ENCODE measurements at regions not wholly inside any gene's neighbourhood (a gene's known extent, or its start where the extent isn't known, plus 50 kb on each side); places are given as distances from the start of the nearest gene placed in this dataset.

GRCh38 chr10:88059190-88059589 is 195.8 kb downstream of the PTEN start:
- POLR2A ChIA-PET: no interaction called here
- no peaks in the 10 kb centered on the region for H3K9me3 ChIP-seq
- no peaks in the 10 kb centered on the region for H3K36me3 ChIP-seq (ENCODE audit: control insufficient read depth, insufficient read depth, low read length)
- no peaks in the 10 kb centered on the region for H3K4me1 Mint-ChIP-seq (ENCODE audit: low read depth, unreplicated experiment)
- CTCF ChIA-PET: no interaction called here
- H3K27me3 Mint-ChIP-seq (ENCODE audit: insufficient read depth, unreplicated experiment): no peaks in the 10 kb centered on the region
- no peak for TF ChIP-seq CTCF (IDR thresholded peaks at IDR 0.05; ENCODE audit: insufficient read depth in 1 of 2, low read depth in 1 of 2, low read length in 1 of 2, severe bottlenecking in 1 of 2, unreplicated experiment in 1 of 2)
- intact Hi-C loops (cut with micrococcal nuclease; ENCODE audit: unreplicated experiment): no loop called here
- no peaks in the 10 kb centered on the region for H3K27me3 ChIP-seq (replicated peaks; ENCODE audit: control insufficient read depth, insufficient read depth, low read length)
- H3K4me3 ChIP-seq (ENCODE audit: low read depth, low read length): no peak overlapping the region
- no peak overlapping the region for H3K27ac Mint-ChIP-seq (ENCODE audit: unreplicated experiment)
- BruUV-seq (replicated peaks): no TSS peak
- no peak for DNase-seq
- no peak overlapping the region for H3K4me3 Mint-ChIP-seq (ENCODE audit: unreplicated experiment)
- peaks cover 13% of the 10 kb centered on the region for H3K4me1 ChIP-seq
- no peaks in the 10 kb centered on the region for H3K36me3 Mint-ChIP-seq (ENCODE audit: insufficient read depth, unreplicated experiment)
- no peaks in the 10 kb centered on the region for H3K9me3 Mint-ChIP-seq (ENCODE audit: unreplicated experiment)

GRCh38 chr10:88060762-88061161 is 197.3 kb downstream of the PTEN start:
- Mint-ChIP-seq H3K27ac (ENCODE audit: unreplicated experiment) (no peak overlapping the region), H3K9me3 (ENCODE audit: unreplicated experiment) (no peaks in the 10 kb centered on the region), H3K4me3 (ENCODE audit: unreplicated experiment) (no peak overlapping the region), H3K4me1 (ENCODE audit: low read depth, unreplicated experiment) (no peaks in the 10 kb centered on the region), H3K36me3 (ENCODE audit: insufficient read depth, unreplicated experiment) (no peaks in the 10 kb centered on the region), H3K27me3 (ENCODE audit: insufficient read depth, unreplicated experiment) (no peaks in the 10 kb centered on the region)
- POLR2A ChIA-PET: no interaction called here
- TF ChIP-seq CTCF (IDR thresholded peaks at IDR 0.05; ENCODE audit: insufficient read depth in 1 of 2, low read depth in 1 of 2, low read length in 1 of 2, severe bottlenecking in 1 of 2, unreplicated experiment in 1 of 2): no peak
- Histone ChIP-seq H3K4me3 (ENCODE audit: low read depth, low read length) (no peak overlapping the region), H3K27me3 (replicated peaks; ENCODE audit: control insufficient read depth, insufficient read depth, low read length) (no peaks in the 10 kb centered on the region), H3K36me3 (ENCODE audit: control insufficient read depth, insufficient read depth, low read length) (no peaks in the 10 kb centered on the region), H3K4me1 (peaks cover 13% of the 10 kb centered on the region), H3K9me3 (no peaks in the 10 kb centered on the region)
- CTCF ChIA-PET: no interaction called here
- no TSS peak for BruUV-seq (replicated peaks)
- intact Hi-C loops (cut with micrococcal nuclease; ENCODE audit: unreplicated experiment): no loop called here
- DNase-seq: no peak

- Histone ChIP-seq H3K4me3 (ENCODE audit: low read depth, low read length) (no peak overlapping the region), H3K4me1 (peaks cover 13% of the 10 kb centered on the region), H3K9me3 (no peaks in the 10 kb centered on the region), H3K27me3 (replicated peaks; ENCODE audit: control insufficient read depth, insufficient read depth, low read length) (no peaks in the 10 kb centered on the region), H3K36me3 (ENCODE audit: control insufficient read depth, insufficient read depth, low read length) (no peaks in the 10 kb centered on the region)
- CTCF ChIA-PET: no interaction called here
- intact Hi-C loops (cut with micrococcal nuclease; ENCODE audit: unreplicated experiment): no loop called here
- Mint-ChIP-seq H3K9me3 (ENCODE audit: unreplicated experiment) (no peaks in the 10 kb centered on the region), H3K36me3 (ENCODE audit: insufficient read depth, unreplicated experiment) (no peaks in the 10 kb centered on the region), H3K27ac (ENCODE audit: unreplicated experiment) (no peak overlapping the region), H3K4me3 (ENCODE audit: unreplicated experiment) (no peak overlapping the region), H3K27me3 (ENCODE audit: insufficient read depth, unreplicated experiment) (no peaks in the 10 kb centered on the region), H3K4me1 (ENCODE audit: low read depth, unreplicated experiment) (no peaks in the 10 kb centered on the region)
- TF ChIP-seq CTCF (IDR thresholded peaks at IDR 0.05; ENCODE audit: insufficient read depth in 1 of 2, low read depth in 1 of 2, low read length in 1 of 2, severe bottlenecking in 1 of 2, unreplicated experiment in 1 of 2): no peak
- DNase-seq: no peak
- POLR2A ChIA-PET: no interaction called here
- no TSS peak for BruUV-seq (replicated peaks)
Observed at GRCh38 chr10:88062385-88062784, 199.0 kb downstream of the PTEN start.
